Kidney epithelial cell (primary cell): ENCODE measurements at regions not wholly inside any gene's neighbourhood (a gene's known extent, or its start where the extent isn't known, plus 50 kb on each side); places are given as distances from the start of the nearest gene placed in this dataset.

Source experiments
- DNase-seq: peaks from one replicate; pipeline ENCODE4 v3.0.0-alpha.2; 2010; ENCODE audit warnings: low read depth
- H3K27me3 ChIP-seq: 2 replicates; pipeline ENCODE4 v1.6.0; 2011; ENCODE audit warnings: low read length; ENCODE audit not compliant: control insufficient read depth, insufficient read depth
- H3K36me3 ChIP-seq: 2 replicates; pipeline ENCODE4 v1.5.1; 2011; ENCODE audit warnings: low read length; ENCODE audit not compliant: control insufficient read depth, insufficient read depth
- H3K4me3 ChIP-seq: 2 replicates; pipeline ENCODE4 v1.5.1; 2011; ENCODE audit warnings: low read depth, mild to moderate bottlenecking, control low read depth, low read length
- TF ChIP-seq, protein P1 (sequence below): IDR thresholded peaks from 2 replicates; pipeline ENCODE4 v1.5.1; 2011; ENCODE audit warnings: mild to moderate bottlenecking, moderate library complexity, low read length, control low read depth, inconsistent platforms; ENCODE audit not compliant: insufficient read depth, poor library complexity, severe bottlenecking

DNA sequence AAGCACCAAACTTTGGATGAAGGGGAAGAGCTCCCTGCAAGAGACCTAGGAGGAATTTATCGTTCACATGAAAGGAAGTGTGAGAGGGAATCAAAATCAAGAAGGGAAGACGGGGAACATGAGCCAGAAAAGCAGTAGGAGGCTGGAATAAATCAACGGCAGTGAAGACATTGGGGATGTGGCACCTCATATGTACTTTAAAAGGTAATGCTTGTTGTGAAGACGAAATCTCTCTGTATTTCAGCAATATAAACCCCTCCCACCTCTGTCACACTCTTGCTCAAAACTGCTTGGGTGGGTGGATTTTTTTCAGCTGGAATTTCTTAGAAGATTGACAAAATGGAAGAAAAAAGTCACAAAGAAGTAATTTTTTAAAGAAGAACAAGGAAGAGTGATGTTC is 243.5 kb downstream of the BUD13 start:
- Histone ChIP-seq H3K27me3 (peaks cover 11% of the 10 kb centered on the region), H3K36me3 (no peaks in the 10 kb centered on the region), H3K4me3 (no peak overlapping the region)
- TF ChIP-seq, protein P1, sequence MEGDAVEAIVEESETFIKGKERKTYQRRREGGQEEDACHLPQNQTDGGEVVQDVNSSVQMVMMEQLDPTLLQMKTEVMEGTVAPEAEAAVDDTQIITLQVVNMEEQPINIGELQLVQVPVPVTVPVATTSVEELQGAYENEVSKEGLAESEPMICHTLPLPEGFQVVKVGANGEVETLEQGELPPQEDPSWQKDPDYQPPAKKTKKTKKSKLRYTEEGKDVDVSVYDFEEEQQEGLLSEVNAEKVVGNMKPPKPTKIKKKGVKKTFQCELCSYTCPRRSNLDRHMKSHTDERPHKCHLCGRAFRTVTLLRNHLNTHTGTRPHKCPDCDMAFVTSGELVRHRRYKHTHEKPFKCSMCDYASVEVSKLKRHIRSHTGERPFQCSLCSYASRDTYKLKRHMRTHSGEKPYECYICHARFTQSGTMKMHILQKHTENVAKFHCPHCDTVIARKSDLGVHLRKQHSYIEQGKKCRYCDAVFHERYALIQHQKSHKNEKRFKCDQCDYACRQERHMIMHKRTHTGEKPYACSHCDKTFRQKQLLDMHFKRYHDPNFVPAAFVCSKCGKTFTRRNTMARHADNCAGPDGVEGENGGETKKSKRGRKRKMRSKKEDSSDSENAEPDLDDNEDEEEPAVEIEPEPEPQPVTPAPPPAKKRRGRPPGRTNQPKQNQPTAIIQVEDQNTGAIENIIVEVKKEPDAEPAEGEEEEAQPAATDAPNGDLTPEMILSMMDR = no peak
- no peak for DNase-seq

DNA sequence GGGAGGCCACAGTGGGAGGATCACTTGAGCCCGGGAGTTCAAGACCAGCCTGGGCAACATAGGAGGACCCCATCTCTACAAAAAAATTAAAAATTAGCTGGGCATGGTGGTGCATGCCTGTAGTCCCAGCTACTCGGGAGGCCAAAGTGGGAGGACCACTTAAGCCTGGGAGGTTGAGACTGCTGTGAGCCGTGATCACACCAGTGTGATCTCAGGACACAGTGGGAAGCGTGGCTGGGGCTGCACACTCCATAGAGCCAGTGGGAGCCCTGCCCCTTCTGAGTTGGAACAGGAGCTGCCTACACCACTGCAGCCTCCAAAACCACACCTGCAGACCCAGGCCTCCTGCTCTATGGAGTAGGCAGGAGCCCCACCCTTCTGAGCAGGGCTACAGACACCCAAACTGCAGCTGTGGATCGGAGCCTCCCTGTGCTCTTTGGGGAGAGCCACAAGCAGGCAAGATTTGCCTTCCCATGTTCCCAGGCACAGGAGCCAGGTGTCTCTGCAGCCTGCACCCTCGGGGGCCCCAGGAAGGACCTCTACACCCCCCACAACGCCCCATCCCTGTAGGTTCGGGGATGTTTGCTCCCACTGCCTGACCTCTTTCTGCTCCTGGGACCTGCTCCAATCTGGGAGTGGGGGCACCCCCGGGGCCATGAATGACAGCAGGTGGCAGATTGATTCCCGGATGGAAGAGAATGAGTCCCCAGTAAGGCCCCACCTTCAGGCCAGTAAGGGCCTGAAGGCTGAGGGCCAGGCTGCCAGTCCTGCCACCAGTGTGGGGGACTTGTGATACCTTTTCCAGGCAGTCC is 245.4 kb downstream of the BUD13 start:
- no peak overlapping the region for H3K4me3 ChIP-seq
- no peak for DNase-seq
- TF ChIP-seq, protein P1 = no peak
- no peaks in the 10 kb centered on the region for H3K36me3 ChIP-seq
- H3K27me3 ChIP-seq = peaks cover 4% of the 10 kb centered on the region

DNA sequence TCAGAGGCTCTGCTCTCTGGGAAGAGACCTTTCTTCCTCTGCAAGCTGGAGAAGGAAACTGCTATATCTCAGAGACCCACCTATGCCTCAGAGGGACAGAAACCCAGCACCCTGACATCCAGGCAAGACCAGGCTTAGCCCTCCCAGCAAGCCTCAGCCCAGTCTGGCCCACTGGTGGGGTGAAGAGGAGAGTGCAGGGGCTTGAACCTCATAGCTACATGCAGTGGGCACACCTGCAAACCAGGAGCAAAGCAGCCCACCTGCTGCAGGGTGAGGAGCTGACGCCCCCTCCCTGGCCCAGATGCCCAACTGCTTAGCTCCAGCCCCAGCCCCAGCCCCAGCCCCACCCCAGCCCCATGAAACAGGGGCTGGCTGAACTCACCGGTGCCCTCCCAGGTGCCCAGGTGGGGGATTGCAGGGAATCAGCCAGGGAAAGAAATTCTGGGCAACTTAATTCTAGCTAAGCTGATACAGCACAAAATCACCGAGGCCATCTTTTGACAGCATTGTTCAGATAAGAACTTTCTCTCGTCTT is 246.8 kb downstream of the BUD13 start:
- Histone ChIP-seq H3K4me3 (no peak overlapping the region), H3K36me3 (no peaks in the 10 kb centered on the region), H3K27me3 (no peaks in the 10 kb centered on the region)
- TF ChIP-seq, protein P1 = no peak
- no peak for DNase-seq

DNA sequence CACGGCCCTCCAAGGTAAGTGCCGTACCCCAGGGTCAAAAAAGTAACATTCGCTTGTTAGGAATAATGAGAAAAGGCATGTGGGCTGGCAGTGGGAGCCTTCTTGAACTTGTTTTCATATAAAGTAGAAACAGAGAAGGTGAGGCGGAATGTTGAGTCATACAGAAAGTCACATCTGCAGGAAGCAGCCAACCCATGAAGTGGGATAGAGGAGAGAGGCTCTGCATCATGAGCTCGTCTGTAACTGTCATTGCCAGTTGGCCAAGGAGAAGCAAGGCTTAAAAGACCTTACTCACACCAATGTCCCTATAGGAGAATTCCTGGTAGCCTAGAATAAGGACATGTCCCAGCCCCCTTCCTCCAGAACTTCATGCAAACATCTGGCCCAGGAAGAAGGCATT is 253.3 kb downstream of the BUD13 start:
- Histone ChIP-seq H3K36me3 (no peaks in the 10 kb centered on the region), H3K27me3 (no peaks in the 10 kb centered on the region), H3K4me3 (no peak overlapping the region)
- TF ChIP-seq, protein P1 = no peak
- DNase-seq = no peak

DNA sequence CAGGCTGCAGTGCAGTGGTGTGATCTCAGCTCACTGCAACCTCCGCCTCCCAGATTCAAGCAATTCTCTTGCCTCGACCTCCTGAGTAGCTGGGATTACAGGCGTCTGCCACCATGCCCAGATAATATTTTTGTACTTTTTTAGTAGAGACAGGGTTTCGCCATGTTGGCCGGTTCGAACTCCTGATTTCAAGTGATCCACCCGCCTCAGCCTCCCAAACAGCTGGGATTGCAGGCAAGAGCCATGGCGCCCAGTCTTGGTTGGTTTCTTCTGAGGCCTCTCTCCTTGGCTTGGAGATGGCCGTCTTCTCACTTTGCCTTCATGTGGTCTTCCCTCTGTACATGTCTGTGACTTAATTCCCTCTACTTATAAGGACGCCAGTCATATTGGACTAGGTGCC is 254.6 kb downstream of the BUD13 start:
- TF ChIP-seq, protein P1 = no peak
- Histone ChIP-seq H3K4me3 (no peak overlapping the region), H3K36me3 (no peaks in the 10 kb centered on the region), H3K27me3 (no peaks in the 10 kb centered on the region)
- DNase-seq = no peak
